Gastroesophageal sphincter (tissue), 4 donors: ENCODE measurements at regions not wholly inside any gene's neighbourhood (a gene's known extent, or its start where the extent isn't known, plus 50 kb on each side); places are given as distances from the start of the nearest gene placed in this dataset.

Experiments used
- ATAC-seq: fragments of 150-250 bp; one replicate; pipeline ENCODE4 v1.9.1; 2016; ENCODE audit warnings: mild to moderate bottlenecking, moderate library complexity
- H3K27ac ChIP-seq, 4 donors: fragments of 200-600 bp; sonication (generic) in 3 of 4; 1 replicate in 3 of 4; 2 replicates in 1 of 4; pipeline ENCODE4 v1.5.1; 2016 to 2019
- H3K27me3 ChIP-seq: fragments of 200-600 bp; sonication (generic); one replicate; pipeline ENCODE4 v1.5.1; 2019
- H3K36me3 ChIP-seq, 2 donors: fragments of 200-600 bp; sonication (generic); one replicate each; pipeline ENCODE4 v1.5.1; 2019; ENCODE audit warnings: control low read depth in 1 of 2
- H3K4me1 ChIP-seq, 3 donors: fragments of 200-600 bp; sonication (generic); 1 replicate in 2 of 3; 2 replicates in 1 of 3; pipeline ENCODE4 v1.5.1; 2016 to 2019; ENCODE audit warnings: control low read depth in 2 of 3
- H3K4me3 ChIP-seq, 2 donors: fragments of 200-600 bp; sonication (generic); one replicate each; pipeline ENCODE4 v1.5.1; 2019; ENCODE audit warnings: mild to moderate bottlenecking in 1 of 2, moderate library complexity in 1 of 2
- H3K9me3 ChIP-seq, 3 donors: fragments of 200-600 bp; sonication (generic); one replicate each; pipeline ENCODE4 v1.5.1; 2017 to 2019; ENCODE audit warnings: control low read depth in 2 of 3
- EP300 ChIP-seq: sonication (generic); formaldehyde crosslinking; IDR thresholded peaks from one replicate; pipeline ENCODE4 v1.6.1; 2017; ENCODE audit warnings: antibody characterized with exemption, mild to moderate bottlenecking
- POLR2A ChIP-seq, 2 donors: fragments of 450-650 bp; IDR thresholded peaks; one replicate each; pipeline ENCODE4 v1.6.1; 2017; ENCODE audit warnings: antibody characterized with exemption in 2 of 2, mild to moderate bottlenecking in 2 of 2, moderate library complexity in 1 of 2
- POLR2AphosphoS5 ChIP-seq: sonication (generic); formaldehyde crosslinking; IDR thresholded peaks from one replicate; pipeline ENCODE4 v1.6.1; 2017; ENCODE audit warnings: antibody characterized with exemption
- WGBS, 2 donors: methylation state at CpG; one replicate each; pipeline ENCODE4 v1.1.5; 2018; ENCODE audit warnings: low coverage in 1 of 2; 5-methylcytosine and 5-hydroxymethylcytosine counted together
- TF ChIP-seq, protein P1 (sequence below), 4 experiments: fragments of 200-600 bp in 2 of 4; fragments of 450-650 bp in 2 of 4; sonication (generic) in 1 of 4; IDR thresholded peaks; one replicate each; pipeline ENCODE4 v1.5.1; 2017 to 2019; ENCODE audit warnings: antibody characterized with exemption in 4 of 4, mild to moderate bottlenecking in 2 of 4, moderate library complexity in 2 of 4

DNA sequence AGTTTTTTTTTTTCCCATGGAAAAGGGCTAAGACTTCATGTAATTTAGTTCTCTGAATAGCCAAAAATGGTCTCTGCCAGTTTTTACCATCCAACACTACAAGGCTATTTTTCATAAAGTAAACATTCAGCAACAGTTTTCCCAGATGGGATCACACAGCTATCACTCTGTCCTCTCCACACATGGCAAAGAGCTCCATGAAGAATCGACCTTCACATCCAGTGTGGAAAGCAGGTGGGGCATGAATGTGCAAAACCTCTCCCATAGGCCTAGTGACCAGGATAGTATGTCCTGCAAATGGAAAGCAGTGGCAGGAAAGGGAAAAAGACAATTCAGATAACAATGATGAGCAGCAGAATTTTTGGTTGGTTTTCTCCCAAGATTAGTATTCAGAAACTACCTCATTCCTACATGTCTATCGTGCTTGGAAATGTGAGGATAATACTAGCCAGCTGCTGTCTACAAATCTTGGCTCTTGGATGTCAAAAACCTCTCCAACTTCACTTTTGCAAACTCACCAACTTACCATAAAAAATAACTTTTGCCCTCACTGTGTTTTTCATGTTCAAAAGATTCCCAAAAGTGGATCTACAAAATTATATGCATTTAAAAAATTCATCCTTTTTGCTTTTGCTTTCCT lies 159.7 kb upstream of the MCHR2 start:
- H3K27ac ChIP-seq: no peak overlapping the region
- H3K27me3 ChIP-seq: no peaks in the 10 kb centered on the region
- H3K4me3 ChIP-seq: no peak overlapping the region
- no peaks in the 10 kb centered on the region for H3K36me3 ChIP-seq
- ATAC-seq: no peak
- no peaks in the 10 kb centered on the region for H3K4me1 ChIP-seq
- no peaks in the 10 kb centered on the region for H3K9me3 ChIP-seq
- WGBS, 2 donors: 14 to 54% methylated on average over 1 to 2 of the region's 2 CpGs
- TF ChIP-seq EP300: no peak
- TF ChIP-seq, protein P1, sequence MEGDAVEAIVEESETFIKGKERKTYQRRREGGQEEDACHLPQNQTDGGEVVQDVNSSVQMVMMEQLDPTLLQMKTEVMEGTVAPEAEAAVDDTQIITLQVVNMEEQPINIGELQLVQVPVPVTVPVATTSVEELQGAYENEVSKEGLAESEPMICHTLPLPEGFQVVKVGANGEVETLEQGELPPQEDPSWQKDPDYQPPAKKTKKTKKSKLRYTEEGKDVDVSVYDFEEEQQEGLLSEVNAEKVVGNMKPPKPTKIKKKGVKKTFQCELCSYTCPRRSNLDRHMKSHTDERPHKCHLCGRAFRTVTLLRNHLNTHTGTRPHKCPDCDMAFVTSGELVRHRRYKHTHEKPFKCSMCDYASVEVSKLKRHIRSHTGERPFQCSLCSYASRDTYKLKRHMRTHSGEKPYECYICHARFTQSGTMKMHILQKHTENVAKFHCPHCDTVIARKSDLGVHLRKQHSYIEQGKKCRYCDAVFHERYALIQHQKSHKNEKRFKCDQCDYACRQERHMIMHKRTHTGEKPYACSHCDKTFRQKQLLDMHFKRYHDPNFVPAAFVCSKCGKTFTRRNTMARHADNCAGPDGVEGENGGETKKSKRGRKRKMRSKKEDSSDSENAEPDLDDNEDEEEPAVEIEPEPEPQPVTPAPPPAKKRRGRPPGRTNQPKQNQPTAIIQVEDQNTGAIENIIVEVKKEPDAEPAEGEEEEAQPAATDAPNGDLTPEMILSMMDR (IDR thresholded peaks at IDR 0.05): no peak
- TF ChIP-seq POLR2A (IDR thresholded peaks at IDR 0.05): no peak
- TF ChIP-seq POLR2AphosphoS5: no peak

DNA sequence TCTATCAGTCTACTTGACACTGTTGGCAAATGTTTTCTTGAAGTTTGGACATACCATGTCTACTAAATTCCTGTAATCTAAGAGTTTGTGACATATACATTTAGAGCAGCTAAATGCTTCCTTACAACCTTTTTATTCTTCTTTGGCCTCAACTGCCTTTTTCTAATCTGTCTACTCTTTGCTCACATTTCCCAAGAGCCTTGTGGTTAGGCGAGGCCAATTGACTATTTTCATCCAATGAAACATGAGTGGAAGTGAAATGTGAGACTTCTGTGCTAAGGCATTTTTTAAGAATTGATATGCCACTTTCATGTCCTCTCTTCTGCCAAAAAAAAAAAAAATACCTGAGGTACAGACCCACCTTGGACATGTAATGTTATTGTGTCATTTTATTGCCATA lies 158.2 kb upstream of the MCHR2 start:
- H3K36me3 ChIP-seq: no peaks in the 10 kb centered on the region
- no peak overlapping the region for H3K4me3 ChIP-seq
- no peak for ATAC-seq
- no peak overlapping the region for H3K27ac ChIP-seq
- H3K4me1 ChIP-seq: no peaks in the 10 kb centered on the region
- no peak for TF ChIP-seq POLR2A (IDR thresholded peaks at IDR 0.05)
- no peaks in the 10 kb centered on the region for H3K27me3 ChIP-seq
- no peaks in the 10 kb centered on the region for H3K9me3 ChIP-seq
- 70 to 80% methylated on average over 1 of the region's 1 CpG for WGBS, 2 donors

DNA sequence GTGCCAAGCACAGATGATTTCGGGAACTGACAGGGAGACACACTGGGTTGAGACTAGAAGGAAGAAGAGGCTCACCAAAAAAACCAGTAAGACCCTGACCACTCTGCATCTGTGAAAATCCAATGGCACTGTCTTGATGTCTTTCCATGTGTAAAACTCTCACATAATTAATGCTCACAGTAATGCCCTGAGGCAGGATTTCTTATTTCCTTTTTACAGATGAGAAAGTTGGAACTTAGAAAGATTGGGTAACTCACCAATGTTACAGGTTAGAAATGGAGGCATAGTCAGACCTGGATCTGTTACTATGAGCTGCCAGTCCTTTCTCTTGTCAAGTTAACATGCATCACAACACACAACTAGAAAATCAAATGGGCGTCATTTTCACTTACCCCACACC lies 151.0 kb upstream of the MCHR2 start:
- ATAC-seq: no peak
- Histone ChIP-seq H3K27me3 (no peaks in the 10 kb centered on the region), H3K4me3 (no peak overlapping the region), H3K36me3 (no peaks in the 10 kb centered on the region), H3K27ac (no peak overlapping the region), H3K9me3 (no peaks in the 10 kb centered on the region), H3K4me1 (no peaks in the 10 kb centered on the region)
- 58 to 90% methylated on average over 2 of the region's 2 CpGs for WGBS, 2 donors
- TF ChIP-seq POLR2A (IDR thresholded peaks at IDR 0.05) (no peak), POLR2AphosphoS5 (no peak), EP300 (no peak)
- TF ChIP-seq, protein P1 (IDR thresholded peaks at IDR 0.05): no peak

DNA sequence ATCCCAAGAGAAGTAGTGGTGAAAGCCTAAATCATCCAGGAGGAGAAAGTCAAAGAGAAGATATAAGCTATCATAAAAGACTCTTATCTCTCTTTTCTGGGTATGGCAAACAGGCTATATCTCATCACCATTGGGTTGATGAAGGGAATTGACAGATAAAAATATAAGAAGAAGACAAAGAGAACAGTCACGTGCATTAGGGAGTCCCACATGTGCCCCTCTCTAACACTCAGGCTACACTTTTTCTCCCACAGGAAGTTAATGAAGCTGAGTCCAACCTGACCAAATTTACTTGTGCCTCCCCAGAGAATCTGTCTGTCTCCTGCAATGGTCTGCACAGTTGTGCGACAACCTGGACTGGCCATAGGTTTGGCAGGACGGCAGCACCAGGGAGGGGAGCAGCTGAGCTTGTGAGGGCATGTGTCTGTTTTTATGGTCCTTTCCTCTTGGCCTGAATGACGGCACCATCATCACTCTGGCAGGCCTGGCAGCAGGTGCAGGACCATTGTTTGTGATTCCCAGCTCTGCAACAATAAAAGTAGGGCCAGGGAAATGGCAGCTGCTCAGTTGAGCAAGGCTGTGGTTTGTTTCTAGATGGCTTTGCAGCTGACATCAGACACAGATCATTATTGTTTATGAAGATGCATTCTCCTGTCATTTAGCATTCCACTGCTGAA lies 144.5 kb upstream of the MCHR2 start:
- Histone ChIP-seq H3K27me3 (no peaks in the 10 kb centered on the region), H3K36me3 (no peaks in the 10 kb centered on the region), H3K4me1 (no peaks in the 10 kb centered on the region), H3K27ac (no peak overlapping the region), H3K4me3 (no peak overlapping the region), H3K9me3 (no peaks in the 10 kb centered on the region)
- 50 to 78% methylated on average over 1 to 3 of the region's 4 CpGs for WGBS, 2 donors
- ATAC-seq: no peak
- TF ChIP-seq, protein P1 (IDR thresholded peaks at IDR 0.05): no peak
- no peak for TF ChIP-seq POLR2AphosphoS5

DNA sequence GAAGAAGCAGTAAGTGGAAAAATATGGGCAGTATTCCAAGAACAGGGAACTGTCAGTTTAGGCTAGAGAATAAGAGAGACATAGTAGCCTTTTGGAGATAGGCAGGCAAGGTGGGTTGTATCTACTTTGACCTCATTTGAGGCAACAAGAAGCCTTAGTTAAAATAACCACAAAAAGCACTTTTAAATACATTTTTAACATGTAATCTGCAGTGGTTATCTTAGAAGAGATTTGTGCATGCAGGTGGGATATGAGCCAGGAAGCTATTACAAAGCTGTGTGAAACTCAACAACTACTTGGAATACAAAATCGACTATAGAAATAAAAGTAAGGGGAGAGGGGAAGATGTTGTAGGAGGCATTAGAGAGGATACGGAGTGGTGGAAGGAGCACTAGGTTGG lies 143.7 kb upstream of the MCHR2 start:
- TF ChIP-seq EP300 (no peak), POLR2AphosphoS5 (no peak), POLR2A (IDR thresholded peaks at IDR 0.05) (no peak)
- TF ChIP-seq, protein P1 (IDR thresholded peaks at IDR 0.05): no peak
- no peaks in the 10 kb centered on the region for H3K27me3 ChIP-seq
- 65 to 82% methylated on average over 2 of the region's 2 CpGs for WGBS, 2 donors
- no peaks in the 10 kb centered on the region for H3K9me3 ChIP-seq
- no peak for ATAC-seq
- no peaks in the 10 kb centered on the region for H3K4me1 ChIP-seq
- no peak overlapping the region for H3K27ac ChIP-seq
- no peaks in the 10 kb centered on the region for H3K36me3 ChIP-seq
- H3K4me3 ChIP-seq: no peak overlapping the region
